GM19324 (cell line): ENCODE measurements at regions not wholly inside any gene's neighbourhood (a gene's known extent, or its start where the extent isn't known, plus 50 kb on each side); places are given as distances from the start of the nearest gene placed in this dataset.

ENCODE experiments used
- ATAC-seq: cut with Tn5 transposase; IDR thresholded peaks from one replicate; pipeline ENCODE4 v1.9.1; 2021; ENCODE audit warnings: mild to moderate bottlenecking, moderate library complexity; ENCODE audit not compliant: unreplicated experiment, low FRiP score

GRCh38 chr3:40846451-40846850 is 321.7 kb downstream of the ZNF621 start:
- ATAC-seq = no peak

- no peak for ATAC-seq
These were observed 322.8 kb downstream of the ZNF621 start for GRCh38 chr3:40847551-40847992.

- ATAC-seq = no peak
These were observed 323.7 kb downstream of the ZNF621 start for GRCh38 chr3:40848421-40848820.

- no peak for ATAC-seq
These were observed 326.1 kb downstream of the ZNF621 start for GRCh38 chr3:40850861-40851260.

GRCh38 chr3:40851836-40852235 is 327.1 kb downstream of the ZNF621 start:
- no peak for ATAC-seq

GRCh38 chr3:40852712-40853111 is 328.0 kb downstream of the ZNF621 start:
- no peak for ATAC-seq

- ATAC-seq = no peak
These were observed 328.7 kb downstream of the ZNF621 start for GRCh38 chr3:40853474-40853873.

- ATAC-seq = no peak
These were observed 331.1 kb downstream of the ZNF621 start for GRCh38 chr3:40855871-40856270.

GRCh38 chr3:40858364-40859115 is 333.8 kb downstream of the ZNF621 start:
- ATAC-seq = no peak

GRCh38 chr3:40862946-40863345 is 336.4 kb upstream of the CTNNB1 start:
- no peak for ATAC-seq

GRCh38 chr3:40864146-40864782 is 335.0 kb upstream of the CTNNB1 start:
- ATAC-seq = no peak

- no peak for ATAC-seq
These were observed 334.4 kb upstream of the CTNNB1 start for GRCh38 chr3:40864915-40865314.

- ATAC-seq = no peak
These were observed 331.5 kb upstream of the CTNNB1 start for GRCh38 chr3:40867797-40868196.

- ATAC-seq = no peak
These were observed 330.3 kb upstream of the CTNNB1 start for GRCh38 chr3:40869013-40869412.

GRCh38 chr3:40869939-40870338 is 329.4 kb upstream of the CTNNB1 start:
- no peak for ATAC-seq

- ATAC-seq = no peak
These were observed 327.9 kb upstream of the CTNNB1 start for GRCh38 chr3:40871394-40871793.

GRCh38 chr3:40872258-40872920 is 326.9 kb upstream of the CTNNB1 start:
- no peak for ATAC-seq

- ATAC-seq = no peak
These were observed 325.8 kb upstream of the CTNNB1 start for GRCh38 chr3:40873476-40873875.

GRCh38 chr3:40873934-40874699 is 325.2 kb upstream of the CTNNB1 start:
- ATAC-seq = no peak

- ATAC-seq = no peak
These were observed 323.7 kb upstream of the CTNNB1 start for GRCh38 chr3:40875581-40875980.

- ATAC-seq = no peak
These were observed 323.3 kb upstream of the CTNNB1 start for GRCh38 chr3:40876009-40876408.
